GM23338 (cell line): ENCODE measurements at regions not wholly inside any gene's neighbourhood (a gene's known extent, or its start where the extent isn't known, plus 50 kb on each side); places are given as distances from the start of the nearest gene placed in this dataset.

ENCODE experiments used
- ATAC-seq: fragments of 200-7000 bp; cut with Tn5 transposase; 3 replicates; pipeline ENCODE4 v1.9.1; 2020
- DNase-seq: peaks from one replicate; pipeline ENCODE4 v3.0.0-alpha.2; 2015; ENCODE audit warnings: low spot score
- H2AFZ ChIP-seq: fragments of 200-600 bp; sonication (generic); 2 replicates; pipeline ENCODE4 v1.8.0; 2016; ENCODE audit warnings: antibody characterized with exemption, mild to moderate bottlenecking, moderate library complexity
- H3F3A ChIP-seq: fragments of 200-600 bp; sonication (generic); replicated peaks from 2 replicates; pipeline ENCODE4 v1.8.0; 2017; ENCODE audit warnings: antibody characterized with exemption, mixed run types, low read depth
- H3K27ac ChIP-seq: fragments of 200-600 bp; sonication (generic); 2 replicates; pipeline ENCODE4 v1.6.1; 2016; ENCODE audit warnings: low read depth
- H3K27me3 ChIP-seq: fragments of 200-600 bp; sonication (generic); 2 replicates; pipeline ENCODE4 v1.8.0; 2016; ENCODE audit warnings: mild to moderate bottlenecking, mixed run types, moderate library complexity; ENCODE audit not compliant: insufficient read depth
- H3K36me3 ChIP-seq: fragments of 200-600 bp; sonication (generic); 2 replicates; pipeline ENCODE4 v1.8.0; 2016; ENCODE audit warnings: mild to moderate bottlenecking; ENCODE audit not compliant: insufficient read depth
- H3K4me1 ChIP-seq: fragments of 200-600 bp; sonication (generic); 2 replicates; pipeline ENCODE4 v1.8.0; 2016; ENCODE audit warnings: mild to moderate bottlenecking, moderate library complexity; ENCODE audit not compliant: insufficient read depth
- H3K4me2 ChIP-seq: fragments of 200-600 bp; sonication (generic); 2 replicates; pipeline ENCODE4 v1.7.1; 2017; ENCODE audit warnings: mixed run types
- H3K4me3 ChIP-seq: fragments of 200-600 bp; sonication (generic); 2 replicates; pipeline ENCODE4 v1.6.1; 2016; ENCODE audit warnings: mixed run types
- H3K79me2 ChIP-seq: fragments of 200-600 bp; sonication (generic); replicated peaks from 2 replicates; pipeline ENCODE4 v1.8.0; 2017; ENCODE audit warnings: mild to moderate bottlenecking; ENCODE audit not compliant: insufficient read depth
- H3K9me2 ChIP-seq: fragments of 200-600 bp; sonication (generic); 2 replicates; pipeline ENCODE4 v1.8.0; 2017; ENCODE audit not compliant: insufficient read depth
- H4K20me1 ChIP-seq: fragments of 200-600 bp; sonication (generic); replicated peaks from 2 replicates; pipeline ENCODE4 v1.8.0; 2017; ENCODE audit warnings: mild to moderate bottlenecking; ENCODE audit not compliant: insufficient read depth
- H3K27ac Mint-ChIP-seq: 2 replicates; pipeline ENCODE4 v1.8.0; 2020; ENCODE audit warnings: inconsistent platforms, mild to moderate bottlenecking, moderate library complexity, mixed read lengths
- H3K27me3 Mint-ChIP-seq: 3 replicates; pipeline ENCODE4 v1.8.0; 2022; ENCODE audit warnings: low read depth, mild to moderate bottlenecking, moderate library complexity, mixed read lengths, inconsistent platforms; ENCODE audit not compliant: insufficient read depth, poor library complexity
- H3K36me3 Mint-ChIP-seq: 3 replicates; pipeline ENCODE4 v1.8.0; 2021; ENCODE audit warnings: low read depth, mild to moderate bottlenecking, inconsistent platforms, moderate library complexity, mixed read lengths
- H3K4me1 Mint-ChIP-seq: 3 replicates; pipeline ENCODE4 v1.8.0; 2020; ENCODE audit warnings: mild to moderate bottlenecking, inconsistent platforms, mixed read lengths
- H3K4me3 Mint-ChIP-seq: 3 replicates; pipeline ENCODE4 v1.8.0; 2021; ENCODE audit warnings: moderate library complexity, mild to moderate bottlenecking, inconsistent platforms, mixed read lengths
- H3K9me3 Mint-ChIP-seq: 3 replicates; pipeline ENCODE4 v1.8.0; 2020; ENCODE audit warnings: moderate library complexity, mild to moderate bottlenecking, inconsistent platforms, mixed read lengths
- CREB1 ChIP-seq: fragments of 250-450 bp; sonication (Bioruptor Pico); IDR thresholded peaks from 2 replicates; pipeline ENCODE4 v1.5.0; 2020; ENCODE audit warnings: low read depth, mild to moderate bottlenecking, moderate library complexity
- CTCF ChIP-seq, 2 experiments: fragments of 200-600 bp in 1 of 2; sonication (generic) in 1 of 2; conservative IDR thresholded peaks; 2 replicates each; pipeline versions ENCODE4 v1.5.1 to v1.6.1; 2016 to 2017; ENCODE audit warnings: antibody characterized with exemption in 2 of 2, low read depth in 2 of 2, mild to moderate bottlenecking in 2 of 2, moderate library complexity in 1 of 2
- ETS1 ChIP-seq: IDR thresholded peaks from 2 replicates; pipeline ENCODE4 v1.6.1; 2016; ENCODE audit warnings: antibody characterized with exemption
- EZH2 ChIP-seq: fragments of 200-600 bp; sonication (generic); IDR thresholded peaks from one replicate; pipeline ENCODE4 v1.8.0; 2017; ENCODE audit warnings: antibody characterized with exemption, mild to moderate bottlenecking, low read depth; ENCODE audit not compliant: unreplicated experiment
- EZH2phosphoT487 ChIP-seq: fragments of 200-600 bp; sonication (generic); IDR thresholded peaks from one replicate; pipeline ENCODE4 v1.8.1; 2018; ENCODE audit warnings: antibody characterized with exemption; ENCODE audit not compliant: unreplicated experiment
- JUNB ChIP-seq: IDR thresholded peaks from one replicate; pipeline ENCODE4 v1.6.1; 2016; ENCODE audit warnings: antibody characterized with exemption; ENCODE audit not compliant: unreplicated experiment
- NANOG ChIP-seq: IDR thresholded peaks from 2 replicates; pipeline ENCODE4 v1.6.1; 2016; ENCODE audit warnings: antibody characterized with exemption, borderline replicate concordance
- POLR2AphosphoS5 ChIP-seq: IDR thresholded peaks from 2 replicates; pipeline ENCODE4 v1.6.1; 2016; ENCODE audit warnings: antibody characterized with exemption, low read depth
- REST ChIP-seq: IDR thresholded peaks from one replicate; pipeline ENCODE4 v1.6.1; 2018; ENCODE audit warnings: antibody characterized with exemption; ENCODE audit not compliant: unreplicated experiment
- STAT1 ChIP-seq: IDR thresholded peaks from one replicate; pipeline ENCODE4 v1.6.1; 2016; ENCODE audit warnings: antibody characterized with exemption; ENCODE audit not compliant: unreplicated experiment
- ZNF114 ChIP-seq: fragments of 250-450 bp; sonication (Bioruptor Pico); IDR thresholded peaks from 2 replicates; pipeline ENCODE4 v1.5.0; 2020; ENCODE audit warnings: mild to moderate bottlenecking, moderate library complexity
- ZNF331 ChIP-seq: fragments of 250-450 bp; sonication (Bioruptor Pico); IDR thresholded peaks from 2 replicates; pipeline ENCODE4 v1.5.0; 2020; ENCODE audit warnings: low read depth, mild to moderate bottlenecking, moderate library complexity
- ZNF462 ChIP-seq: fragments of 250-450 bp; sonication (Bioruptor Pico); IDR thresholded peaks from 2 replicates; pipeline ENCODE4 v1.5.0; 2020; ENCODE audit warnings: mild to moderate bottlenecking, moderate library complexity

GRCh38 chr12:90188857-90189256, 480.2 kb upstream of the ATP2B1 start:
- no peak for ATAC-seq
- no peaks in the 10 kb centered on the region for H3K36me3 Mint-ChIP-seq
- Histone ChIP-seq H3K9me2 (no peaks in the 10 kb centered on the region), H2AFZ (no peak overlapping the region), H4K20me1 (no peaks in the 10 kb centered on the region), H3K4me2 (no peak overlapping the region), H3K79me2 (no peaks in the 10 kb centered on the region), H3K27me3 (no peaks in the 10 kb centered on the region), H3K4me3 (no peak overlapping the region), H3F3A (no peaks in the 10 kb centered on the region), H3K27ac (no peak overlapping the region), H3K36me3 (no peaks in the 10 kb centered on the region), H3K4me1 (no peaks in the 10 kb centered on the region)
- no peak overlapping the region for H3K4me3 Mint-ChIP-seq
- TF ChIP-seq ZNF331 (CRISPR knock-in tag), result no peak
- no peak for TF ChIP-seq STAT1
- TF ChIP-seq JUNB, result no peak
- TF ChIP-seq CREB1, result no peak
- TF ChIP-seq ZNF114 (CRISPR knock-in tag), result no peak
- no peak for TF ChIP-seq POLR2AphosphoS5
- no peak for TF ChIP-seq EZH2
- TF ChIP-seq ZNF462, result no peak
- no peak for TF ChIP-seq NANOG
- no peak for TF ChIP-seq EZH2phosphoT487
- TF ChIP-seq REST, result no peak
- TF ChIP-seq CTCF (conservative IDR thresholded peaks at IDR 0.05; ENCODE audit: low read depth in 2 of 2), result no peak
- no peak for TF ChIP-seq ETS1
- H3K27ac Mint-ChIP-seq, result no peak overlapping the region
- peaks cover 2% of the 10 kb centered on the region for H3K27me3 Mint-ChIP-seq
- DNase-seq, result no peak
- H3K4me1 Mint-ChIP-seq, result no peaks in the 10 kb centered on the region
- H3K9me3 Mint-ChIP-seq, result peaks cover under 1% of the 10 kb centered on the region; the same call in 1 of the 3 replicates
